AG04449 (cell line): ENCODE measurements at regions not wholly inside any gene's neighbourhood (a gene's known extent, or its start where the extent isn't known, plus 50 kb on each side); places are given as distances from the start of the nearest gene placed in this dataset.

Source experiments
- CTCF ChIA-PET: fragments of 350-600 bp; formaldehyde crosslinking; extraction: SDS; loops from one replicate; lab custom pipeline; 2021; ENCODE audit warnings: antibody characterized with exemption; lab: Yijun Ruan, JAX
- POLR2A ChIA-PET: fragments of 400-600, 350-600 bp; formaldehyde crosslinking; extraction: SDS; loops from one replicate; lab custom pipeline; 2020; ENCODE audit warnings: antibody characterized with exemption, inconsistent platforms; lab: Yijun Ruan, JAX
- DNase-seq: peaks from one replicate; pipeline ENCODE4 v3.0.0-alpha.2; 2010; ENCODE audit warnings: low read depth, low spot score
- H3K4me3 ChIP-seq: 2 replicates; pipeline ENCODE4 v1.5.1; 2011; ENCODE audit warnings: low read depth, mild to moderate bottlenecking, control low read depth, low read length
- CTCF ChIP-seq: IDR thresholded peaks from one replicate; pipeline ENCODE4 v1.5.1; 2011; ENCODE audit warnings: mild to moderate bottlenecking, moderate library complexity, low read length, control low read depth, inconsistent platforms; ENCODE audit not compliant: insufficient read depth; ENCODE audit errors: missing control alignments

GRCh38 chr6:145396499-145396898 lies 338.8 kb downstream of the EPM2A start:
- POLR2A ChIA-PET, result no interaction called here
- DNase-seq, result no peak
- TF ChIP-seq CTCF, result no peak
- CTCF ChIA-PET, result no interaction called here
- no peak overlapping the region for H3K4me3 ChIP-seq

- POLR2A ChIA-PET, result no interaction called here
- CTCF ChIA-PET, result no interaction called here
- no peak for TF ChIP-seq CTCF
- H3K4me3 ChIP-seq, result no peak overlapping the region
- no peak for DNase-seq
Observed at GRCh38 chr6:145400508-145400907, 334.8 kb downstream of the EPM2A start.

GRCh38 chr6:145405006-145405551 lies 330.2 kb downstream of the EPM2A start:
- CTCF ChIA-PET, result no interaction called here
- TF ChIP-seq CTCF, result no peak
- POLR2A ChIA-PET, result no interaction called here

GRCh38 chr6:145406783-145407182 lies 328.5 kb downstream of the EPM2A start:
- no peak overlapping the region for H3K4me3 ChIP-seq
- DNase-seq, result no peak
- ChIA-PET POLR2A (no interaction called here), CTCF (no interaction called here)
- no peak for TF ChIP-seq CTCF

More at GRCh38 chr6:145405006-145405551, 330.2 kb downstream of the EPM2A start:
- no peak for DNase-seq
- no peak overlapping the region for H3K4me3 ChIP-seq

- POLR2A ChIA-PET, result no interaction called here
Observed at GRCh38 chr6:145415616-145416015, 319.7 kb downstream of the EPM2A start.

GRCh38 chr6:145420599-145420998 lies 314.7 kb downstream of the EPM2A start:
- ChIA-PET CTCF (no interaction called here), POLR2A (no interaction called here)
- no peak for DNase-seq
- TF ChIP-seq CTCF, result no peak
- H3K4me3 ChIP-seq, result no peak overlapping the region

More at GRCh38 chr6:145415616-145416015, 319.7 kb downstream of the EPM2A start:
- no peak overlapping the region for H3K4me3 ChIP-seq
- no peak for TF ChIP-seq CTCF
- no peak for DNase-seq
- CTCF ChIA-PET, result no interaction called here
